Effector CD4-positive, alpha-beta T cell (primary cell): ENCODE measurements at regions not wholly inside any gene's neighbourhood (a gene's known extent, or its start where the extent isn't known, plus 50 kb on each side); places are given as distances from the start of the nearest gene placed in this dataset.
A peak's percentile ranks its signal among the peaks of the same experiment; 100 is the strongest.

Source experiments
- DNase-seq: peaks from one replicate; pipeline ENCODE4 v3.0.0-alpha.2; 2020

GRCh38 chr3:31439890-31440750 is 92.6 kb upstream of the STT3B start:
- DNase-seq = no peak

- no peak for DNase-seq
Observed at GRCh38 chr3:31440878-31441277, 91.8 kb upstream of the STT3B start.

DNA sequence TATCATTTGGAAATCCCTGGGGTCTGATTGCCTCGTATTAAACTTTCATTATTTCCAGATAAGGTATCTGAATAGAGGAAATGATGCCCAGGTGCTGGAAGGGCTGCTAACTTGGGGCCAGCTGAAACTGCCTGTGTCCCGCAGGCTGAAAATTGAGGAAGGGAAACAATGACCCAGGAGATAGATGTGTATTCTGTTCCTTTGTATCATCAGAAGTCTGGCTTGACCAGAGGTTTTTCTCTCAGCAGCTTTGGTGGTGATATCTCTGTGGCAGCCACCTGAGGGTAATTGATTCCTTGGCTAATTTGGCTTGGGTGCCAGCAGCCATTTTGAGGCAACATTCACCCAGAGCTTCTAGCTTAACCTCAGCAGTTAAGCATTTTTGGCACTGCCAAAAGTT is 90.0 kb upstream of the STT3B start:
- DNase-seq = no peak

- DNase-seq = no peak
Observed at GRCh38 chr3:31444220-31445142, 88.2 kb upstream of the STT3B start.

- no peak for DNase-seq
Observed at GRCh38 chr3:31445701-31446100, 87.0 kb upstream of the STT3B start.

DNA sequence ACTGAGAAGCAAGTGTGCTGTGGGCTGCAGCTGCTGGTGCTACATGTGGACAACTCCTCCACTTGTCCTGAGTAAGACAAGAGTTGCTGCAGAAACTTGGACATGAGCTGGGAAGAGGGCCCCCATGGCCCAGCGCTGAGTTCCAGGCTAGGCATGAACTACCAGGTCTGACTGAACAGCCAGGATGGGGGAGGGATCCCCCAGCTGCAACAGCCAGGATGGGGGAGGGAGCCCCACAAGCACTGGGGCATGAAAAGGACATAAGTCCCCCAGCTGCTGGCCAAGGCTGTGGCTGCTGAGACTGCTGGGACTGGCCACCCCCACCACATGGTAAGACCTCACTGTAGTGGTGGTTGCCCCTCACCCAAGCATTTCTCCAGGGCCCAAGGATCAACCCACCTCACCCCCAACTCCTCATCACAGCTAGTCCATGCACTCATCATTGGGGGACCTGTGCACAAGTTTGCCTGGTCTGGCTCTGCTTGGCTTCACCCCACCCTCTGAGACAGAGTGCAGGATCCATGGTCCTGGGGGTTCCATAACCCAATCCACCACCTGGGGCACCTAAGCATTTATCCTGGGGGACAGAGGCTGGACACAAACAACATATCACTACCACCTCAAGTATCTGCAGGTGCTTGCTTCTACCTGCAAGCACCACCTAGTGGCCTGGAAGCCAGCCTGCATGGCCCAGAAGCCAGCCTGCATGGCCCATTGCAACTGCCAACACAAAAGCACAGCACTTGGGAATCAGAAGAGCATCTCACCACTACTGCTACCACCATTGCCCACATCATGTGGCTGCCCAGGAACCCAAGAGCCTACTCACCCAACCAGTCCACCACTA is 84.5 kb upstream of the STT3B start:
- peak; percentile 8 for DNase-seq

DNA sequence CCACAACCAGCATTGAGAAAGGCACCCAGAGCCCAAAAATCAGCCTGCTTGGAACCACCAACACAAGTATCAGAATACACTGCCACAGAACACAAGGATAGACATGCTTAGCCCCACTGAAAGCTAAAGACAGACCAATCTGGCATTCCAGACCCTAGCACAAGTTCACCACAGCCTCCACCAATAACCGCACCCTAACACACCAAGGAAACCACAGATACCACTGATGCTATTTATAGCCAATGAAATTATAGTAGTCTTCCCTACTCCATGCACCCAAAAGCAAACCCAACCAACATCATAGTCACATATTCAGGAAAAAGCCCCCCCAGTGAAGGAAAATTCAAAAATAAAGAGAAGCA is 83.9 kb upstream of the STT3B start:
- no peak for DNase-seq

GRCh38 chr3:31449318-31449717 is 83.4 kb upstream of the STT3B start:
- no peak for DNase-seq

DNA sequence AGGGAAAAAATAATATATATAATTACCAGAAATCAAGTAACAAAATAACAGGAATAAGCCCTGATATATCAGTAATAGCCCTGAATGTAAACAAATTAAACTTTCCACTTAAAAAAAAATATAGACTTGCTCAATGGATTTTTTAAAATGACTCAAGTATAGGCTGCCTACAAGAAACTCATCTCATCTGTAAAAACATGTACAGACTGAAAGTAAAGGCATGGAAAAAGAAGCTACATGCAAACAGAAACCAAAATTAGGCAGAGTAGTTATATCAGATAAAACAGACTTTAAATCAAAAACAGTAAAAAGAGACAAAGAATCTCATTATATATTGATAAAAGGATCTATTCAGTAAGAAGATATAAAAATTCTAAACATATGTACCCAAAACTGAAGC is 82.4 kb upstream of the STT3B start:
- no peak for DNase-seq

DNA sequence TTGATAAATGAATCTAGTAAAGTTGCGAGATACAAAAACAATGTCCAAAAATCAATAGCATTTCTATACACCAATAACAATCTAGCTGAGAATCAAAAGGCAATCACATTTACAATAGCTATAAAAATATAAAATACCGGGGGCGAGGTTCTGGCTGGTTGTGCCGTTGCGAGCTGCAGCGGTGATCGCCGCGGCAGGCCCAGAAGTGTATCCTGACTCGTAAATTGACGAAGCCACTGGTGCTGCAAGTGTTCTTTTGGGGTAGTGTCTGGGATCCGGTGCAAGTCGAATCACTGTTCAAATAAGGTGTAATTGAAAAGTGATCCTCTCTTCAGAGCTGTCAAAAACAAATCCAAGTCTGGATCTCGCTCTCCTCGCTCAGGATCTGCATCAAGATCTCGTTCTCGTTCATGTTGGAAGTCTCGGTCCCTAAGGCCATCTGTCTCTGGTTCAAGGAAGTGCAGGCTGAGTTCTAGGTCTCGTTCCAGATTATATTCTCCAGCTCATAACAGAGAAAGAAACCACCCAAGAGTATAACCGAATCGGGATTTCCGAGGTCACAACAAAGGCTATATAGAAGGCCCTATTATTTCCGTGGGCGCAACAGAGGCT is 80.1 kb upstream of the STT3B start:
- DNase-seq = no peak

GRCh38 chr3:31453430-31453829 is 79.3 kb upstream of the STT3B start:
- no peak for DNase-seq

DNA sequence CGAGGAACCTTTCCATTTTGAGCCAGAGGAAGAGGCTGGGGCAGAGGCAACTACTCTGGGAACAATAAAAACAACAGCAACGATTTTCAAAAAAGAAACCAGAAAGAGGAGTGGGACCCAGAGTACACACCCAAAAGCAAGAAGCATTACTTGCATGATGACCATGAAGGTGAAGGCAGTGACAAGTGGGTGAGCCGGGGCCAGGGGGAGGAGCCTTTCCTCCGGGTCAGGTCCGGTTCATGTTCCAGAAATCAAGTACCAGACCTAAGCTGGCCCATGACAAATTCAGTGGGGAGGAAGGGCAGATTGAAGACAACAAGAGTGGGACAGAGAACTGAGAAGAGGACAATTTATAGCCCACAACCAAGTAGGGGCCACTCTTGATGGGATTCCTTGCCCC is 77.2 kb upstream of the STT3B start:
- no peak for DNase-seq

GRCh38 chr3:31456373-31456772 is 76.4 kb upstream of the STT3B start:
- no peak for DNase-seq

DNA sequence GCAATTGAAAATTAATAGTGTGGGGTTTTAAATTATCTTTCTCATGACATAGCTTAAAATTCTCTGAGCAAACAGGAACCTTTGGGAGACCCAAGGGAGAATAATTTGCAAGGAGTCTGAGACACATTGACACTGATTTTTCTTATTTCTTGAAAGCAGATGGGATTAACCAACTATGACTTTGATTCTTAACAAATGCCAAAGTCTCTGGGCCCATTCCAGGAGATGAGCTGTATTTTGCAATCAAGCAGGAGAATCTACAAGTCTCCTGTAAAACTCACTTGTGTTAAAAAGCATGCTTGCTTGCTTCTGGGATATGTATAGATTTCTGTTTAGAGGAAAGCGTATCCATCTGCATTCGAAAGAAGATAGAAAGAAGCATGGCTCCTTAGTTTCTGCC is 71.3 kb upstream of the STT3B start:
- no peak for DNase-seq

DNA sequence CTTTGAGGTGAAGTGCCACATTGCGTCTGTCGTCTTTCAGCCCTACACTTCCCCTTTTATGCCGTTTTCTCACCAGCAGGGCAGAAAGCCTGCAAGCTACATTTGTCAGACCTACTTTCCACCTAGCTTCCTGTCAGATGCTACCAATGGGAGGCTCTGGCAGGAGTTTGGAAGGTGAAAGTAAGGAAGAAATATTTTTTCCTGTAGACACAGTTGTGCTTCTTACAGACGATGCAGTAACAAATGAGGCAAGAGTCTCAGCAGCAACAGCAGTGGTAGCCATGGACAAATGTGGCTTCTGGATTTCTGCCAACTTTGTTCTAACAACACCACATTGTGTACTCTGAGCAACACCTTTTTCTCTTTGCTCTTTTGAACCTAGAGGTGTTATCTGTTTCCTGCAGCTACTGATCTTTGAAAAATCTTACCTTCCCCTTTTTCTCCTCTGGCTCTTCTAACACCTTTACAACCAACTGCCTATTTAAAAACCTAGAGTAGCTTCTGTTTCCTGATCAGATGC is 70.6 kb upstream of the STT3B start:
- DNase-seq = peak; percentile 32

DNA sequence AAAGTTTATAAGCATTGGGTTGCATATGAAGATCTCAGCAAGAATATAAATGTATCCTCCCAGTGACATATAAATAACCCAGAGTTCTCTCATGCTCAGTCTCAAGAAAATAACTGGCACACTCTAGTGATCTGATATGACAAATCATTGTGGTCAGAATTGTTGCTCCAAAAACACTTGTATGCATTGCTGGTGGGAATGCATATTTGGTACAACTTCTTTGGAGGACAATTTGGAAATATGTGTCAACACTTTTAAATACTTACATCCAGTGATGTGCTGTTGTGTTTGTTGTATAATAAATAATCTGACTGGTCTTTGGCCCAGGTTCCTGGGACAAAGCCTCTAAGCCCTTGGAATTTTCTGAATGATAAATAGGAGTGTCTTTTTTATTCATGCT is 66.7 kb upstream of the STT3B start:
- no peak for DNase-seq

GRCh38 chr3:31466866-31467265 is 65.9 kb upstream of the STT3B start:
- no peak for DNase-seq

GRCh38 chr3:31468433-31468832 is 64.3 kb upstream of the STT3B start:
- no peak for DNase-seq

- DNase-seq = no peak
Observed at GRCh38 chr3:31469385-31469784, 63.3 kb upstream of the STT3B start.

DNA sequence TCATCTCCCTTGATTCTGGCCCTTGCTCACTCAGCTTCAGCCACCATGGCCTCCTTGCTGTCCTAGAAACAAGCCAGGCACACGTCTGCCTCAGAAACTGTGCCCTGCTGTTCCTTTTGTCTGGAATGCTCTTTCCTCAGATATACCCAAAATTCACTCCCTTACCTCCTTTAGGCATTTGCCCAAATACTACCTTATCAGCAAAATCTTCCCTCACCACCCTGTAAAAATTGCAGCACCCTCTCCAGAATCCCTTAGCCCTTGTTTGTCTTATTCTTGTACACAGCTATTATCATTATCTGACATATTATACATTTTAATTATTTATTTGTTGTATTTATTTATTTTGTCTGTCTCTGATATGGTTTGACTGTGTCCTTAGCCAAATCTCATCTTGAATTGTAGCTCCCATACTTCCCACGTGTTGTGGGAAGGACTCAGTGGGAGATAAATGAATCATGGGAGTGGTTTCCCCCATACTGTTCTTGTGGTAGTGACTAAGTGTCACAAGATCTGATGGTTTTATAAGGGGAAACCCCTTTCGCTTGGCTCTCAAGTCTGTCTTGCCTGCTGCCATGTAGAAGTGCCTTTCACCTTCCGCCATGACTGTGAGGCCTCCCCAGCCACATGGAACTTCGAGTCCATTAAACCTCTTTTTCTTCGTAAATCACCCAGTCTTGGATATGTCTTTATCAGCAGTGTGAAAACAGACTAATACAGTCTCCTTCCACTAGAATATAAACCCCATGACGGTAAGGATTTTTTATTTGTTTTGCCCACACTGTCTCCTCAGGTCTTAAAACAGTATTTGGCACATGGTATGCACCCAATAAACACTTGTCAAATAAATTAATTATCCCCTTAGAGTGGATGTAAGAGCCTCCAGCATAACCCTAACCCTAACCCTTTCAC is 60.0 kb upstream of the STT3B start:
- DNase-seq = no peak

GRCh38 chr3:31476209-31476608 is 56.5 kb upstream of the STT3B start:
- DNase-seq = no peak
